HG03060 (cell line): ENCODE measurements at regions not wholly inside any gene's neighbourhood (a gene's known extent, or its start where the extent isn't known, plus 50 kb on each side); places are given as distances from the start of the nearest gene placed in this dataset.
"Not testable (repeated sequence)": the region's sequence is repeated elsewhere in the genome, so short reads cannot be mapped to it uniquely, and the experiment has no call there.

Experiments used
- ATAC-seq: cut with Tn5 transposase; IDR thresholded peaks from one replicate; pipeline ENCODE4 v1.9.1; 2021; ENCODE audit warnings: low read depth, moderate number of reproducible peaks; ENCODE audit not compliant: unreplicated experiment

GRCh38 chr17:52477824-52478699 lies 319.5 kb upstream of the CA10 start:
- no peak for ATAC-seq

- no peak for ATAC-seq
Observed at GRCh38 chr17:52476638-52477313, 318.3 kb upstream of the CA10 start.

- ATAC-seq: no peak
Observed at GRCh38 chr17:52470553-52470952, 312.0 kb upstream of the CA10 start.

GRCh38 chr17:52465407-52465806 lies 306.9 kb upstream of the CA10 start:
- no peak for ATAC-seq

GRCh38 chr17:52451294-52451861 lies 292.9 kb upstream of the CA10 start:
- no peak for ATAC-seq

GRCh38 chr17:52442350-52442749 lies 283.8 kb upstream of the CA10 start:
- ATAC-seq: no peak

- ATAC-seq: no peak
Observed at GRCh38 chr17:52420555-52421078, 262.1 kb upstream of the CA10 start.

GRCh38 chr17:52419229-52419641 lies 260.7 kb upstream of the CA10 start:
- ATAC-seq: no peak

GRCh38 chr17:52410781-52411180 lies 252.3 kb upstream of the CA10 start:
- no peak for ATAC-seq

GRCh38 chr17:52409222-52409621 lies 250.7 kb upstream of the CA10 start:
- ATAC-seq: not testable (repeated sequence)

- ATAC-seq: no peak
Observed at GRCh38 chr17:52395308-52395707, 236.8 kb upstream of the CA10 start.

GRCh38 chr17:52390422-52390821 lies 231.9 kb upstream of the CA10 start:
- ATAC-seq: no peak

- ATAC-seq: no peak
Observed at GRCh38 chr17:52389632-52390031, 231.1 kb upstream of the CA10 start.

GRCh38 chr17:52388941-52389340 lies 230.4 kb upstream of the CA10 start:
- ATAC-seq: no peak

GRCh38 chr17:52384695-52385094 lies 226.2 kb upstream of the CA10 start:
- no peak for ATAC-seq

GRCh38 chr17:52383493-52384100 lies 225.1 kb upstream of the CA10 start:
- peak; percentile 67 for ATAC-seq

GRCh38 chr17:52378860-52379259 lies 220.3 kb upstream of the CA10 start:
- no peak for ATAC-seq

GRCh38 chr17:52376137-52376536 lies 217.6 kb upstream of the CA10 start:
- no peak for ATAC-seq

GRCh38 chr17:52368886-52369285 lies 210.4 kb upstream of the CA10 start:
- no peak for ATAC-seq

GRCh38 chr17:52357854-52358253 lies 199.3 kb upstream of the CA10 start:
- ATAC-seq: no peak

- no peak for ATAC-seq
Observed at GRCh38 chr17:52336796-52337195, 178.3 kb upstream of the CA10 start.
